Testis (tissue), 2 donors: ENCODE measurements at regions not wholly inside any gene's neighbourhood (a gene's known extent, or its start where the extent isn't known, plus 50 kb on each side); places are given as distances from the start of the nearest gene placed in this dataset.

Experiments used
- CTCF ChIP-seq, 3 experiments: fragments of 450-650 bp in 2 of 3; fragments of 200-600 bp in 1 of 3; sonication (generic) in 1 of 3; IDR thresholded peaks; one replicate each; pipeline ENCODE4 v1.5.1; 2016 to 2019; ENCODE audit warnings: antibody characterized with exemption in 3 of 3, mild to moderate bottlenecking in 2 of 3, moderate library complexity in 1 of 3
- POLR2A ChIP-seq: fragments of 450-650 bp; IDR thresholded peaks from one replicate; pipeline ENCODE4 v1.6.1; 2017; ENCODE audit warnings: antibody characterized with exemption, mild to moderate bottlenecking, moderate library complexity

GRCh38 chr1:244914761-244915160 is 50.4 kb upstream of the HNRNPU start:
- TF ChIP-seq CTCF (IDR thresholded peaks at IDR 0.05), result no peak
- TF ChIP-seq POLR2A, result no peak
